ENCODE measurements at regions not wholly inside any gene's neighbourhood (a gene's known extent, or its start where the extent isn't known, plus 50 kb on each side); places are given as distances from the start of the nearest gene placed in this dataset.

DNA sequence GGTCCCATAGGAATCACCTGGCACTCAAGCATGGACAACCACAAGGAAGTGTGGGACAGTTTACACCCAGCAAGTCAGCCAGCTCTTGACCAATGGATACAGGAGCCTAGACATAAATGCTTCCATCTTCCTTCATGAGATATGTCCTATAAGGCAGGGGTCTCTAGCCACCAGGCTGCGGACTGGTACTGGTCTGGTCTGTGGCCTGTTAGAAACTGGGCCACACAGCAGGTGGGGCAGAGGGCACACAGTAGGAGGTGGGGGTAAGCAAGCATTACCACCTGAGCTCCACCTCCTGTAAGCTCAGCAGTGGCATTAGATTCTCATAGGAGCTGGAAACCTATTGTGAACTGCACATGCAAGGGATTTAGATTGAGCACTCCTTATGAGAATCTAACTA lies 437.1 kb downstream of the CD109 start:
- TF ChIP-seq, protein P1, sequence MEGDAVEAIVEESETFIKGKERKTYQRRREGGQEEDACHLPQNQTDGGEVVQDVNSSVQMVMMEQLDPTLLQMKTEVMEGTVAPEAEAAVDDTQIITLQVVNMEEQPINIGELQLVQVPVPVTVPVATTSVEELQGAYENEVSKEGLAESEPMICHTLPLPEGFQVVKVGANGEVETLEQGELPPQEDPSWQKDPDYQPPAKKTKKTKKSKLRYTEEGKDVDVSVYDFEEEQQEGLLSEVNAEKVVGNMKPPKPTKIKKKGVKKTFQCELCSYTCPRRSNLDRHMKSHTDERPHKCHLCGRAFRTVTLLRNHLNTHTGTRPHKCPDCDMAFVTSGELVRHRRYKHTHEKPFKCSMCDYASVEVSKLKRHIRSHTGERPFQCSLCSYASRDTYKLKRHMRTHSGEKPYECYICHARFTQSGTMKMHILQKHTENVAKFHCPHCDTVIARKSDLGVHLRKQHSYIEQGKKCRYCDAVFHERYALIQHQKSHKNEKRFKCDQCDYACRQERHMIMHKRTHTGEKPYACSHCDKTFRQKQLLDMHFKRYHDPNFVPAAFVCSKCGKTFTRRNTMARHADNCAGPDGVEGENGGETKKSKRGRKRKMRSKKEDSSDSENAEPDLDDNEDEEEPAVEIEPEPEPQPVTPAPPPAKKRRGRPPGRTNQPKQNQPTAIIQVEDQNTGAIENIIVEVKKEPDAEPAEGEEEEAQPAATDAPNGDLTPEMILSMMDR (IDR thresholded peaks at IDR 0.05; ENCODE audit: borderline replicate concordance, control extremely low read depth, extremely low read depth, insufficient read depth, missing control alignments): no peak
- in situ Hi-C loops (cut with MboI; ENCODE audit: low sequenced_read_pairs, unreplicated experiment): no loop called here
- no peak for DNase-seq (ENCODE audit: low spot score)

DNA sequence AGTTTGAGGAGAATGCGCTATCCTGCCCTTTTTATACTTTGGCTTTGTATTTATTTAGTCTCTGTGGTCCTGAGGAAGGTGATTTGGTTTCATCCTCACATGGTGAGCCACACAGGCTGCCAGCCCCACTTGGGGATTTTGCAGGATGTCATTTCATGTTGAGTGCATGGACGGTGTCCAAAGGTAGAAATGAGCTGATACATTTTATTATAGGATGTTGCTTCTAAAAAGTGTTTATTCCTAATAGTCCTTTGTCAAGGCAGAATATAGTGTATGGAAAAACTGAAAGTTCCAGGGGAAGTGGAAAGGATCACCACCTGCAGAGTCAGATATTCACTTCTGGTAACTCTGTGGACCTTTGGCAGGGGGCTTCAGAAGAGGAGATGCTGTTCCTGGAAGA lies 434.6 kb downstream of the CD109 start:
- DNase-seq (ENCODE audit: low spot score): no peak
- TF ChIP-seq, protein P1 (IDR thresholded peaks at IDR 0.05; ENCODE audit: borderline replicate concordance, control extremely low read depth, extremely low read depth, insufficient read depth, missing control alignments): no peak
- in situ Hi-C loops (cut with MboI; ENCODE audit: low sequenced_read_pairs, unreplicated experiment): no loop called here

DNA sequence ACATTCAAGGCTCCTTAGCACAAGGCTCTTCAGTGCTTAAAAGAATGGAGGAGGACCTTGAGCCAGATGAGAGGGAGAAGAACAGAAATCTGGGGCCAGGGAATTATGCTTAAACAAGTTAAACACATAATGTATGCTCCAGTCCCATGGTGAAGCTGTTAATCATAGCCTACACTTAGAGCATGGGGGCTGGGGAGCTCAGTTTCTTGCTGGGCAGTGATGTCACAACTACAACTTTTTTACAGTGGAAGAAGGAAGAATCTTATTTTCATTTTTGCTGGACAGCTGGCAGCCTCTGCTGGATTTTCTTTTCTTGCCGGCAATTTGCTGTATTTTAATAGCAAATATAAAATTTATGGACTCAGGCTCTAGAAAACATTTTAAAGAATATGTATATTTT lies 432.5 kb downstream of the CD109 start:
- TF ChIP-seq, protein P1 (IDR thresholded peaks at IDR 0.05; ENCODE audit: borderline replicate concordance, control extremely low read depth, extremely low read depth, insufficient read depth, missing control alignments): no peak
- in situ Hi-C loops (cut with MboI; ENCODE audit: low sequenced_read_pairs, unreplicated experiment): no loop called here
- DNase-seq (ENCODE audit: low spot score): no peak

DNA sequence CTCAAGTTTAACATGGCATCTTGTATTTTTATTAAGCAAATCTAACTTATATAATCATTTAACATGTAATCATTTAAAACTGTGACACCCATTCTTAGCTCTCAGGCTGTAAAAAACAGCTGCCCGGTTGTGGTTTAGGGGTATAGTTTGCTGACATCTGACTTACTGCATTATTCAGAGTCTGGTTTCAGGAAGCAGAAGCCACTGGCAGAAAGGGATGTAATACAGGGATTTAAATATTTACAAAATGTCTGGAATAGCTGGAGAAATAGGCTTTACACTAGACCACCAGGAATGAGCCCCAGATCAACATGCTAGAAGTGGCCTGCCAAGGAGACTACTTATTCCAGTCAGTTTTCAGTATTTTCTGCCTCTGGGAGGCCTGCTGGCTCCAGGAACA lies 421.1 kb downstream of the CD109 start:
- in situ Hi-C loops (cut with MboI; ENCODE audit: low sequenced_read_pairs, unreplicated experiment): no loop called here
- TF ChIP-seq, protein P1 (IDR thresholded peaks at IDR 0.05; ENCODE audit: borderline replicate concordance, control extremely low read depth, extremely low read depth, insufficient read depth, missing control alignments): no peak
- no peak for DNase-seq (ENCODE audit: low spot score)

DNA sequence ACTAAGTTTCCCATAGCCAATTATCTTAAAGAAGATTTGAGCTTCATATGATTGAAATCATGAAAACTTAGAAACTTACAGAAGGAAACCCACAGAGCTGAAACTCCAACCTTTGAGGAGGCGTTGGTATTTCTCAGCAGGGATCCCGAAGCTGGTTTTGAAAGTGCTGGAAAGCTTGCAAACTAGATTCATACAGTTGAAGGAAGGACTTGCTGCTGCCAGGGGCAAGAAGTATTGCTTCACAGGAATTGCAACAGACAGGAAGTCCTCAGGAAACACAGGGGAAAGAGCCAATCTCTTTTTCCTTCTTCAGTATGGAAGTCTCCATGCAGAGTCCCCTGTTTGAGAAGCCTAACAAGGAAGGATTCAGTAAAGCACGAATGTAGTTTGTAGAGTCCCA lies 419.7 kb downstream of the CD109 start:
- TF ChIP-seq, protein P1 (IDR thresholded peaks at IDR 0.05; ENCODE audit: borderline replicate concordance, control extremely low read depth, extremely low read depth, insufficient read depth, missing control alignments): no peak
- DNase-seq (ENCODE audit: low spot score): no peak

DNA sequence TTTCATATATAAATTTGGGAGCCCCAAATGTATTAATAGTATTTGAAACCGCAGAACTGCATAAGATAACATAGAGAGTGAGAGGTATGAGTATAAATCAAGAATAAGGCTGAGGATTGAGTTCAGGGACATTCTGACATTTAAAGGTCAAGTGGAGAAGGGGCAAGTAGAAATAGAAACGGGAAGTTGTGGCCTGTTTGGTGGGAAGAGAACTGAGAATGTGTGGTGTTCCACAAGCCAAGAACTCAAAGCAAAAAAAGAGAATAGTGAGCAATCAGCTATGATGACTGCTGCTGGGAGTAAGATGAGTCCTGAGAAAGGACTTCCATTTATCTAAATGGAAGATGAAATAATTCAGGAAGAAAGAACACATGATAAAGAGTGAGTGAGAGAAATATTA lies 418.4 kb downstream of the CD109 start:
- peak; percentile 4 for DNase-seq (ENCODE audit: low spot score)
- in situ Hi-C loops (cut with MboI; ENCODE audit: low sequenced_read_pairs, unreplicated experiment): no loop called here
- TF ChIP-seq, protein P1 (IDR thresholded peaks at IDR 0.05; ENCODE audit: borderline replicate concordance, control extremely low read depth, extremely low read depth, insufficient read depth, missing control alignments): no peak

More for the DNA sequence above, 419.7 kb downstream of the CD109 start:
- in situ Hi-C loops (cut with MboI; ENCODE audit: low sequenced_read_pairs, unreplicated experiment): no loop called here

DNA sequence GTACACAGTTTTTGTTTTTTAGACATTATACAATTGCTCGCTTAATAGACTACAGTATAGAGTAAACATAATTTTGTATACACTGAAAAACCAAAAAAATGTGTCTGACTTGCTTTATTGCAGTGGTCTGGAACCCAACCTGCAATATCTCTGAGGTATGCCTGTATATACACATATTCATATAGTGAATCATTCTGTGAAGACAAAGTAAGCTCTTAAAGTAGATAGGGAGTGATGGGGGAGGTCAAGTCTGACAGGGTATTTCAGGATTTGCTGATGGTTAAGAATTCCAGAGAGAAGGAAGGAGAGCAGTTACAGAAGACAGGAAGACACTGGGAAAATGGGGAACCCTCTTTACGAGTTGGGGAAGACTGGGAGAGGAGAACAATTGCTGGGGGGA lies 417.9 kb downstream of the CD109 start:
- in situ Hi-C loops (cut with MboI; ENCODE audit: low sequenced_read_pairs, unreplicated experiment): no loop called here
- TF ChIP-seq, protein P1 (IDR thresholded peaks at IDR 0.05; ENCODE audit: borderline replicate concordance, control extremely low read depth, extremely low read depth, insufficient read depth, missing control alignments): no peak
- DNase-seq (ENCODE audit: low spot score): no peak

Data from GM13976 (cell line).